GM21737 (cell line): ENCODE measurements at regions not wholly inside any gene's neighbourhood (a gene's known extent, or its start where the extent isn't known, plus 50 kb on each side); places are given as distances from the start of the nearest gene placed in this dataset.

Experiments
- ATAC-seq: cut with Tn5 transposase; IDR thresholded peaks from one replicate; pipeline ENCODE4 v1.9.1; 2021; ENCODE audit warnings: mild to moderate bottlenecking, moderate library complexity; ENCODE audit not compliant: unreplicated experiment

DNA sequence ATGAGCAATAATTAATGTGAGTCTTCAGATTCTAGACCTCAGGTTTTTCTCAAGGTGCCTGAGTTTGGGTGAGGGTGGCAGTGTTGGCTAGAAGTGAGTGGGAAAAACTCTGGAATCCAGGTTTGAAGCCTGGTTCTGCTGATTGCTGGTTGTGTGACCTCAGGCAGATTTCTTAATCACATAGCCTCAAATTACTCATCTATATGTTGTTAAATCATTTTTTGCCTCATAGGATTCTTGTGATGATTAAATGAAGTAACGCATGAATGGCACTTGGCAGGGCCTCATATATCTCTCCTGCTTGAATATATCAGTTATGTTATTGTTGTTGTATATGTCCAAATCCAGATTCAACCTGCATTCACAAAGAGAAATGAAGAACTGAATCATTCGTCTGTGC, 60.5 kb downstream of the NR2F2 start:
- no peak for ATAC-seq

DNA sequence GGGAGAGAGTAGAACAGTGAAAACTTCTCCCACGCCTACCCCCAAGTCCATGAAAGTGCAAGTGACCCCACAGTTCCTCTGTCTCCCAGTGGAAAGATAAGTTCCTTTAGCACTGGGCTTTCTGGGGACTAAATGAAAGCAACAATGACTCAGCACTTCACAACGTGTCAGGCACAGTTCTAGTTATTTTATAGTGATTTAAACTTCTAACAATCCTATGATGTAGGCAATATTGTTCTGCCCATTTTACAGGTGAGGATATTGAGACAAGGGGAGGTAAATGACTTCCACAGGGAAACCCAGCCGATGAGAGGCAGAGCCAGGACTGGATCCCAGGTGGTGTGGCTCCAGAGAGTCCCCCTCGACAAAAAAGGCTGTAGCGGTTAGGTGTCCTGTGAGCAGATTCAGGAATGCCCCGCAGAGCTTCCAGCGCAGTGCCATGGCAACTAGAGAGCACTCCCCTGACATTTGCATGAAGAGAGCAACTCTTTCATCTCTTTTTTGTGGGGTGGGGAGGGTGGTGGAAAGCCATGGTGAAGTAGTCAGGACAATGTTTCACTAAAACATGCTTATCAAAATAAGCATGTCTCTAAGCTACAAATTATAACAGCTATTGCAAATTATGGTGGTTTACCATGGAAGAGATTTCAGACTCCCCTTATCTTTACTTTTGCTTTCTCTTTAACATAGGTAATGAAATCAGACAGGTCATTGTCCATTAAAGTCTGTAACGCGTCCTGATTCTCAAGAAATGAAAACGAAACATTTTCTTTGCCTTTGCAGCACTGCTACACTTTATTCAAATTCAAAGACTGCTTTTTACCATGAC, 62.1 kb downstream of the NR2F2 start:
- no peak for ATAC-seq

DNA sequence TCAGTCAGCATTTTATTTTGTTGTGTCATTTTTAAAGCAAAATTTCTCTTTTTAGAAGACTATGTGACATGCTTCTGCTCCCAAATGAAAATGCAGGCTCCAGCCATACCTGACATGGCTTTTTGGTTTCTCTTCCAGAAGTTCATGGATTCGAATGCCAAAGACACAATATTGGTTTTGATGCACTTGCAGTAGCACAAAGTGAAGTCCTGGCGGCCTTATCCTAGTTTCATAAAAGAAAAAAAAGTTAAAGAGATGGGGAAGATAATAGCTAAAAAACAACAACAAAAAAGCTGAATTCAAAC, 62.7 kb downstream of the NR2F2 start:
- ATAC-seq: no peak

DNA sequence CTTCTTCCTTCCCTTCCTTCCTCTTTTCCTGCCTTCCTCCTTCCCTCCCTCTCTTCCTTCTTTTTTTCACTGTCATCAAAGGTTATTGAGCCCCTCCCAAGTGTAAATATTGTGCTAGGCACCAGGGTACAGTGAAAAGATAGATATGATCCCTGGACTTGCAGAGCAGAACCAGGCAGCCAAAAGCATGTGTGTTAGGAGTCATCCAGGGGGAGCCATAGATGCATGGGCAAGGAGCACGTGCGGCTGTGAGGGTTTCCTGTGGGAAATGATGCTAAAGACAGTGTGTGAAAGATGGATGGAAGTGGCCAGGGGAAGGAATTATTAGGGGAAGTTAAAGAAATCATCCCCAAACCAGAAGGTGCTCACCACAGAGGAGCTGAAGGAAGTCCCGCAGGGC, 65.2 kb downstream of the NR2F2 start:
- no peak for ATAC-seq

DNA sequence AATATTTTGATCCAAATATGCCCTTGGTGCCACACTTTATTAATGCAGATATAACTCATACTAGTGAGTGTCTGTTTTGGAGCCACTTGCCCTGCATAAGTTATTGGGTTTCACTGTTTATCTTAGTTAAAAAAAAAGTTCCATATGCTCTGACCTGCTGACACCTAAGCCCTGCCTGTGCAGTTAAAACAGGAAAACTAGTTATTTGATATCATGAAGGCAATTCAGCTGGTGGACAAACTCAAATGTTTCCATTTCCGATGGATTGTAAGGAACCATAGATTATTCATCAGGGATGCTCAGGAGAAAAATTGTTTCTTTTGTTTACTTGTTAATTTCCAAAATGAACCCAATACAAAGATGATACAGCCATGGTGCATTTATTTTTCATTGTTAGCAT, 68.3 kb downstream of the NR2F2 start:
- no peak for ATAC-seq

DNA sequence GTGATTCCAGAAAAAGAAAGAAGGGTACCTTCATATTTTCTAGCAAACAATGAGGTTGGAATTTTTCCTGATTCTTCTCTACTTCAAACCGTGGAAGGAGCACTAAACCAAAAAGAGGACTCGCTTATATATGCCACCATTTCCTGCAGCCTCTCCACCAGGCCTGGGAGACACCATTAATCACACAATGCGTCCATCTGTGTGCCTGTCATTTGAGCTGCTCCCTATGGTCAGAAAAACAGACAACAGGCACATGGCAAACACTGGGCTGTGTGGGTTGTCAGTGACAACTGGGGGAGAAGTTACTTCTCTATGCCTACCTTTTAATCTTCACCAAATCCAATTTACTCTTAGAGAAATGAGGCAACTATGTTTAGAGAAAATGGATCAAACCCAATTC, 71.9 kb downstream of the NR2F2 start:
- ATAC-seq: no peak

DNA sequence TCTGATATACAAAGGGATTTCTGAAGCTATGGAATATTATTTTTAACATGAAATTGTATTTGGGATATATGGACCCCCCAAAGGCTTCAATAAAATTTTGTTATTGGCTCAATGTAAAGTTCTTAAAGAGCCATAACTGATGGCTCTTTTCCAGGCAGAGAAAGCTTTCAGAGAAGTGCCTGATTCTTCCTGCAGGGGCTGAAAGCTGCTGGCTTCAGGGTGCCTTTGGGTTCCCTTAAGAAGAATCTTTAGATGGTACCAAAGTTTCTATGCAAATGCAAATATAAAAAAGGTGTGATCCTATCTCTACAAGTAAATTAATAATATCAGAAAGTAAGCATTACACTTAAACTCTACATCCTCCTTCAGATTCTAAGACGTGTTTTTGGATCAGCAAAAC, 72.6 kb downstream of the NR2F2 start:
- ATAC-seq: no peak

DNA sequence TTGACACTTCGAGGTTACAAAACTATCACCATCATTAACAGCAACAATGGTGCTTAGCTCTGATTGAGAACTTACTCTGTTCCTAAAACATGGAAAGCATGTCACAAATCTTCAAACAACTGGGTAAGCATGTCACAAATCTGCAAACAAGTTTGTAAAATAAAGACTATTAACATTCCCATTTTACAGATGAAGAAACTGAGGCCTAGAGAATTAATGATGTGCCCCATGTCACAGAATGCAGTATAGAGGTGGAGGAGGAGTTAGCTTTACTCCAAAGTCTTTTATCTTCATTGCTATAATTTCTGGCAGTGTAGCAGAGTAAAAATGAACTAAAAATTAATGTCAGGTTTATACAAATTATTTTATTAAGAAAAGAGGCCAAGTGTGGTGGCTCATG, 73.4 kb downstream of the NR2F2 start:
- ATAC-seq: no peak

DNA sequence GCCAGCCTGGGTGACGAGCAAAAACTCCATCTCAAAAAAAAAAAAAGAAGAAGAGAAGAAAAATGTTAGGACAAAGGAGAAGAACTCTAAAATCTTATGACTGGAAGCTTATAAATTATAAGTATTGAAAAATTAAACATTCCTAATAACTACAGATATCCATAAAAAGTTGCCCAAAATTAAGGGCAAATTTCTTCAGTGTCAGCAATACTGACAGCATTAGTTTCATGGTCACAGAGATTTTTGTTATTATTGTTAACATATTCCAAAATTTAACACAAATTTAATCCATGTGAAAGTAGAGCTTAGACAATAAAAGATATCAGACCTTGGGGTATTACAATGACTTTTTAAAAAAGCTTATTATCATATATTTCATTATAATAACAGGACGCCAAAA, 74.1 kb downstream of the NR2F2 start:
- no peak for ATAC-seq

DNA sequence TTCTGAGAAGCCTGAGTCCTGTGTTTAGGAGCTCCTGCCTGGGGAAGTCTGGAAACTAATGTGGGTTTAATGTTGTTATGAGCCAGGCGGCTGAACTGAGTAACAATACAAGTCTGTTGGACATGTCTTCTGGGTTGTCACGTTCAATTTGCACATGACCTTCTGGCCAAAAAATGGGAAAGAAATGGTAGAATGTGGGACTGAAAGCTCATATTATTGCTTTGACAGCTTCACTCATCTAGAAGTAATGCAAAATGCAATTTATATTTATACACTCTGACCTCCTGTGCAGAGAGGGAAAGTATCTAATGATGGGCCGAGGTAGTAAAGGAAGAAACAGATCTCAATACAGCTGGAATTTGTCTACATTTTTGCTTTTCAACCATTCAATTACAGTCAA, 75.8 kb downstream of the NR2F2 start:
- ATAC-seq: no peak

DNA sequence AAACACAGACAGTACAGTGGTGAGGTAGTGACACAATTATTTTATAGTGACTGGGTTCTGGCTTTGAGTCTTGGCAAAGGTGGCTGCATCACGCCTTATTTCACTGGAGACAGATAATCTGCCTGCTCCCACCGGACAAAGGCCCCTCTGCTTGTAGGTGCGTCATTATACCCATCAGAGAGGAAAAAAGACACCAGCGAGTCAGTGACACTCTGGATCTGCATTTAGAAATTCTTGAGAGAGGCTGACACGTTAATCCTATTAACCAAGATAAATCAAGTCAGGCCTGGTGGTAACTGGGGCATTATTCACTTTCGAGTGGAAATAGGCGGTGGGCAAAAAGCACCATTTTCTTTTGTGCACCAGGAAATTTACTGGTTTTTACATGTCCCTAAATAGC, 76.2 kb downstream of the NR2F2 start:
- no peak for ATAC-seq

DNA sequence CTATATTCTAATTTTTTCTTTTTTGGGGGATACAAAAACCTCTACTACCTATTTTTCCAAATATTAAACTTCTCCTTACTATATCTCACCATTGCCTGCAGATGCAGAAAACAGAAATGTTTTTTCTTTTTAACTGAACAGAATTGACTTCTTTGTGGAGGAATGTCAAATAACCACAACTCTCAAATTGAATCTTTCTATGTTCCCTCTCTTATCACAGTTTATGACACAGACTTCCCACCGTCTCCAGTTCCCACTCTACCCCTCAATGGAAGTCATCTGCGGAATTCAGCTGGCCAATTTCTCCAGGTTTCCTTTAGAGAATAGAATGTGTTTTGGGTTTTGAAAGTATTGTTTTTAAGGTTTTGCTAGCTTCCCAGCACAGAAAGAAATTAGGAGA, 77.0 kb downstream of the NR2F2 start:
- ATAC-seq: no peak

DNA sequence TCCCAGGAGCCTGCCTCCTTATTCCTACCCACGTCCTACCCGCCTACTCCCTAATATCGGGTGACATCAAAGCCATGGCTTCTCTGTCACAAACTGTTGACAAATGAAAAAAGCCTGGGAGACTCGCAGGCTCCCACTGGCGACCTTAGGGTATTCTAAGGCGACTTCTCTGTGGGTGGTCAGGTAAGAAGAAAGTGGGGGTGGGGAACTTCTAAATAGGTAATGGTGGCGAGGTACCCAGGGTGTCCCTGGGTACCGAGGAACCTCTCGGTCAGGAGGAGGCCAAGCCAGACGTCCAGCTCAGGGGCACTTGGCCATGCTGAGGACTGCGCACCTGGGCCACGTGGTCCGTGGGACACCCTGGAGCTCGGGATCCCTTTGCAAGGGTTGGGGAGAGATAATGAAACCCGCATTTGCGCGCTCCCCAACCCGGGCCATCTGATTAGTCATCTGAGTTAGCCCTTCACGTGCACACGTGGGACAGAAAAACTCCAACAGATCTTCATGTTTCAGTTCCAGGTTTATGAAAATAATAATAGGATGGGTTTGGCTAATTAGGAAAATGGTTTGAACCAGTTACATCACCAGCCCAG, 78.2 kb downstream of the NR2F2 start:
- no peak for ATAC-seq

DNA sequence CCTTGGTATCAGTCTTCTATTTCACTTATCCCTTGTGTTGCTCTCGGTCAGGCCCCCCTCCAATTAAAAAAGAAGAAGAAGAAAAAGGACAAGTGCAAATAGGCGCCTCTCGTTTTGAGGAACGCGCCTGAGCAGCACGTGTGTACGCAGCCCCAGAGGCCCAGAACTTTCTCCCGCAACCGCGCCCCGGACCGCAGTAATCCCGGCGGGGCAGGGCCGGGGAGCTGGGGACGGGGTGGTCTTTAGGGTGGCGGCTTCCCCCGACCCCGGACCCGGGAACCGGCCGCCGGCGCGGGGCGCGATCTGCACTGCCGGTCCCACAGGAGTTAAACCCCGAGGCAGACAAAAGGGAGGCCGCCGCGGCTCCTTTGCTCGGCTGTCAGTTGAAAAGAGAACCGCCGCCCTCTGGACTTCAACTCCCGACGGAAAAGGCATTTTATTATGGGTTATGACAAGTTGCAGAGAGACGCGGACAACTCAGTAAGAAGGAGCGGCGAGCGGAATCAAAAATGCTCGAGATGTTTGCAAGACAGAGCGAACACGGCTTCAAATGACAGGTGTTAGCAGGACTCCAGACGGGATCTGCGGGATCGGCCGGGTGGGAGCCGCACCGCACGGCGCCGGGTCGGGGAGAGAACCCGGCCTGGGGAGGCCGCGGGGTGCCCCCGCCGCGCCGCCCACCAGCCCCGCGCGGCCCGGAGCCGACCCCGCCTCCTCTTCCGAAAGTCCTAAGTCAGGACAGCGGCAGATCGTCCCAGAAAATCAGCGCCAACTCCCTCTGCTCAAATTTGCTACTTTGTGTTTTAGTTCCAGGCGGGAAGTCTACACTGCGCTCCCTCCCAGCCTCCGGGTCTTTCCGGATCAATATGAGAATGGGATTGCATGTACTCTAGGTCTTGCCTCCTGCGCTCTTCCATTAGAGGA, 79.0 kb downstream of the NR2F2 start:
- ATAC-seq: no peak

DNA sequence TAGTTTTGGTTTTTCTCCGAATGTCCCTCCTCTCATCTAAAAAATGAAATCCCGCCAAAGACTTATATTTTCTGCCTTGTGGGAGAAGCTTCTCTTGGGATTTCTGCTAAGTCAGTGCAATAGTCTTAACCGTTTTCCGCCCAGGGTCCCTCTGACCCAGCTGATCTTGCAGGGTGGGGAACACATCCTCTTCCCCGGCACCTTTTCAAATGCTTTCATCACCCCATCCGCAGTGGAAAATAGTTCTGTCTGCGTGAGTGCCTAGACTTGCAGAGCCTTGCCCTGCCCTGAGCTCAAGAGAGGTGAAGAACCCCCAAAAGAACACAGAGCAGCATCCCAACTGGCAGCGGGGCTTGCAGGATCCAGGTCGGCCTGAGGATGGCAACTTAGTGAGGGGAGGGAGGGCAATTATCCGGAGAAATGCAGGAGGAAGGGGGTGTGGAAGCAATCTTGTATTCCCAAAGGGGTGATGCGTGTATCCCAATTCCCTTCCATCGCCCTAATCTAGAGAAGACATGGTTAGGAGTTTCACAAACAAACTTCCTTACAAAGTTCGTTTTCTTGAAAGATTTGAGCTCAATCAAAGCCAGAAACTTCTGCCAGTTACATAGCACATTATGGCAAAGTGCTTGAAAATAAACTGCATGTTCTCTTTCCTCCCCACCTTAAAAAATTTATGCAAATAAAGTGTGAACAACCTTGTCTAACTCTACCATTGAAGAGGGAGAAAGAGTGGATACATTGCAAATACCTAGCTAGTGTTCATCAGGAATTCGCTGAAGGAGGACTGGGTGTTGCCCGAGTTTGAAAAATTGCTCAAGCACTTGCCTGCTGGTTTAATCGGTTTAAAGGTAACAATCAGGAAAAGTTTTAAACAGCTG, 79.9 kb downstream of the NR2F2 start:
- ATAC-seq: no peak

DNA sequence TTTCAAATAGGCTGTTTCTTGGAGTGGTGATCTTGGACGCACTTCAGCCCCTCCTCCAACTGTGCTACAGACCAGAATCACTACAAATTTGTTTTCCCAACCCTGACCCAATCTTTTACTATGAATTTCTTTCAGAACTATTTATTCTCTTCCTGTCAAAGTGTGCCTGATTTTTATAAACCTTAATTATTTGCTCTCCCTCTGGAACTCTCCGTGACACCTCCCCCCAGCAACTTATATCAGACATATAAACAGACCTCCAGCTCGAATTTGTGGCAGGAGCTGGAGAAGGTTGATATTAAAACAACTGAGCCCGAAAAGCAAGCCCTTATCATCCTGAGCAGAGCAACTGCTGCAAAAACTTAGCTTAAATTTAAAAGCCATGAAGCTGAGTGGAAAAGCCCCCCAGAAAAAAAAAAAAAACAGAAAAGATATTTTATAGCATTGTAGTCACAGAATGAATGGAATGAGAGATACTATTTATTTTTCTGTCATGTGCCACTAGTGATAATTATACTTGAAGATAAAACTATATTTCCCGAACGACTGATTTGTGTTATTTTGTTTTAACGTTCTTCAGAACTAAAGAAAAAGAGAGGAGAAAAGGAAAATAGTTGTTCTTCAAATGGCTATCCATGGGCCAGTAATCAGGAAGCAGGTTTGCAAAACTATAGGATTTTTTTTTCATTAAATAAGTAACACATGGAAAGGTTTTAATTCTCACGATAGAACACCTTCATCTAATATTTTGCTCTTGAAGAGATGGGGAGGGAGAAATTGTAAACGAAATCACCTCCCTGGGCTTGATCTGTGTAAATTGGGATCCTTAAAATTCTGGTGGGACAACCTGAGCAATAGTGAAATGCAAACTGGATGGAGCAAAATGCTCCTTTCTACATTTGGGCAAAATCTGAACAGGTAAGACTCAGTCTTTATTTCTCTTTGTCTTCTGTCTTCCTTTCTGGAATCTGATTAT, 80.8 kb downstream of the NR2F2 start:
- ATAC-seq: no peak

DNA sequence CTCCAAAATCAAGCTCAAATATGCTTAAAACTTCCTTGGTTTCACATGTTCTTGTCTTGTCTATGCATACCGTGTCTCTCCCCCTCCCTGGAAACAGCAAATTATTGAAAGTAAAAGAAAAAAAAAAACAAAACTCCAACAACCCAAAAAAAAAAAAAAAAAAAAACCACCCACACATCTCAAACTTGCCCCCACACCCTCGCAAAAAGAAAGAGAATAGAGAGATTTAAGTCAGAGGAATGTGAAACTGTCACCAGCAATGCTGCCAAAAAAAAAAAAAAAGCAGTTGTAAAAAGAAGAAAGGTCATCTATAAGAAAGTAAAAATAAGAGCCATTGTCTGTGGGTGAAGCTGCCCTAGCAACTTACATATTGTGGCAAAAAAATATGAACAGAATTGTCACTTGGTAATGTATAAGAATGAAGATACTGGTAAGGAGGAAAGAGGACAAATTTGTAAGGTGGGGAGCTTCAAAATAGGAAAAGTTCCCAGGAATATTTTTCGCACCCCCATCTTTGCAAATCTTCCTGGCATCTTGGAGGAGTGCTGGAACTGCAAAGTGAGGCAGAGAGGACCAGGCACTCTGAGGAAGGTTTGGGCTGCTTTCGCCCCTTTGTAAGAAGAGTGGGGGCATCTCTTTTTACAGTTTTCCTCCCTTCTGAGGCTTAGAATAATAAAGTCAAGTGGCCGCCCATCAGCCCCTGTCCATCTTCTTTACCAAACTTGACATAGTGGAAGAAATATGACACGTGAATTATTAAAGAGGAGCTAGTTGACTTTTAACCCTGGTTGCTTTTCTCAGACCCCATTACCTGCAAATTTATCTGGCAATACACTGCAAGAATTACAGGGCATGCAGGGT, 81.8 kb downstream of the NR2F2 start:
- no peak for ATAC-seq

DNA sequence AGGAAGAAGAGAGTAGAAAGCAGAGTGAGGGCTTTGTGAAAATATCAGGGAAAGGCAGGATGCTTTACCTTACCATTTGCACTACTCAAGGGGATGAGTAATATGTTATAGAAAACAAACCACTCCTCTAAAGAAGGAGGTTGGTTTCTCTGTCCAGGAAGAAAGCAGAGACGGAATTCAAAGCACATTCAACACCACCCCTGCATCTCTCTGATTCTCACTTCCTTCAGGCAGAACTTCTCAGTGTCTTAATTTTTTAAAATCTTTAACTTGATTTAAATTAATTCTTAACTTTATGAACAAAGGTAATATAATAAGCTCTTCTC, 82.4 kb downstream of the NR2F2 start:
- no peak for ATAC-seq

DNA sequence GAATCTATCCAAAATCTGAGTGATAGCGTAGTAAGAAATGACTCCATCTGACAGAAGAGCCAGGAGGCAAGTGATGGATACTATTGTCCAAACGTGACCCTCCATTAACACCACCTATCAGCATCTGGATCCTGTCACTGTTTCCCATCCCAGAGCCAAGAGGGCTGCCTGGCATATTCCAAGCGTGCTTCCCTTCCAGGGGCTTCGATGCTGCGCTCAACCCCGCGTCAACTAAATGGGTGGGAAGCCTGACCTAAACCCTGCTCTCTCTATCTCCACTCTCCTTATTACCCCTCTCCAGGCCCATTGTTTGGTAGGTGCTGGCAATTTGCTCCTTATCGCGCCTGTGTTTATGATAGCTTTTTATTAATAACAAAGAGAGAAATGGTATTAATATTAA, 83.2 kb downstream of the NR2F2 start:
- ATAC-seq: no peak
